Liver (tissue), 3 donors: ENCODE measurements at regions not wholly inside any gene's neighbourhood (a gene's known extent, or its start where the extent isn't known, plus 50 kb on each side); places are given as distances from the start of the nearest gene placed in this dataset.

ENCODE experiments used
- ATF3 ChIP-seq: IDR thresholded peaks from 2 replicates; pipeline ENCODE4 v1.6.1; 2016; ENCODE audit warnings: antibody characterized with exemption
- CTCF ChIP-seq: fragments of 150-350 bp; IDR thresholded peaks from 2 replicates; pipeline ENCODE4 v1.5.1; 2017; ENCODE audit warnings: improper control_type of control experiment, low read depth, low read length; ENCODE audit not compliant: missing input control
- EGR1 ChIP-seq, 2 donors: IDR thresholded peaks; 2 replicates each; pipeline ENCODE4 v1.6.1; 2016 to 2018; ENCODE audit warnings: antibody characterized with exemption in 2 of 2, low read depth in 2 of 2
- FOXA1 ChIP-seq: IDR thresholded peaks from 2 replicates; pipeline ENCODE4 v1.6.1; 2016; ENCODE audit warnings: antibody characterized with exemption
- FOXA2 ChIP-seq: IDR thresholded peaks from 2 replicates; pipeline ENCODE4 v1.6.1; 2016; ENCODE audit warnings: antibody characterized with exemption
- GABPA ChIP-seq, 2 donors: IDR thresholded peaks in 1 of 2; conservative IDR thresholded peaks in 1 of 2; 2 replicates each; pipeline ENCODE4 v1.6.1; 2016; ENCODE audit warnings: antibody characterized with exemption in 2 of 2, mild to moderate bottlenecking in 1 of 2, moderate library complexity in 1 of 2
- HNF4A ChIP-seq, 2 donors: conservative IDR thresholded peaks; 2 replicates each; pipeline ENCODE4 v1.6.1; 2016; ENCODE audit warnings: antibody characterized with exemption in 2 of 2, mild to moderate bottlenecking in 2 of 2
- MAX ChIP-seq: IDR thresholded peaks from 2 replicates; pipeline ENCODE4 v1.6.1; 2016; ENCODE audit warnings: antibody characterized with exemption
- RAD21 ChIP-seq, 2 donors: IDR thresholded peaks; 2 replicates each; pipeline ENCODE4 v1.6.1; 2016; ENCODE audit warnings: antibody characterized with exemption in 2 of 2, mild to moderate bottlenecking in 2 of 2
- REST ChIP-seq: IDR thresholded peaks from 2 replicates; pipeline ENCODE4 v1.6.1; 2016; ENCODE audit warnings: antibody characterized with exemption, mild to moderate bottlenecking
- SP1 ChIP-seq: IDR thresholded peaks from 2 replicates; pipeline ENCODE4 v1.6.1; 2018; ENCODE audit warnings: antibody characterized with exemption, mild to moderate bottlenecking
- TAF1 ChIP-seq: conservative IDR thresholded peaks from 2 replicates; pipeline ENCODE4 v1.6.1; 2016; ENCODE audit warnings: antibody characterized with exemption, mild to moderate bottlenecking
- ZBTB33 ChIP-seq: IDR thresholded peaks from 2 replicates; pipeline ENCODE4 v1.6.1; 2016; ENCODE audit warnings: antibody characterized with exemption
- donor health status: healthy.
- donor health status: healthy.

- TF ChIP-seq CTCF (no peak), ATF3 (no peak), ZBTB33 (no peak), TAF1 (no peak), REST (no peak), SP1 (no peak), MAX (no peak), RAD21 (IDR thresholded peaks at IDR 0.05) (no peak), HNF4A (conservative IDR thresholded peaks at IDR 0.05) (no peak), GABPA (IDR thresholded peaks at IDR 0.05 in 1 of 2, conservative IDR thresholded peaks at IDR 0.05 in 1 of 2) (no peak), FOXA2 (no peak), EGR1 (IDR thresholded peaks at IDR 0.05; ENCODE audit: low read depth in 2 of 2) (no peak), FOXA1 (no peak)
Measured at GRCh38 chr5:173534031-173534430, 82.4 kb downstream of the BOD1 start.
